ENCODE measurements at regions not wholly inside any gene's neighbourhood (a gene's known extent, or its start where the extent isn't known, plus 50 kb on each side); places are given as distances from the start of the nearest gene placed in this dataset.

DNA sequence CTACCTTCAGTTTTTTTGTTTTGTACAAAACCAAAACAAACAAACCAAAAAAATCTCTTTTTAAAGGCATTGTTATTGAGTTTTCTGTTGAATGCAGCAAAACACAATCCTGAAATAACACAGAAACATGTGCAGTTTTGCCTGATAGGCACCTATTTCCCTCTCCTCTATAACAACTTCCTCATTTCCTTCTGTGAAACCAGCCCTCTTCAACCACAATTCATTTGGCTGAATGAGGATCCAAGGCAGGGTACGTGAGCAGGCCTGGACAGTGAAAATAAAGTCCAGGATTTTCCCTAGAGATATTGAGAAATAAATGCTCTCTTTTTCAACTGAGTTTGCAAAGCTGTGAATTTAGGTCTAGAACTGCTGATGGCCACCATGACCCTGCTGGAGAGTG, 134.8 kb upstream of the LARP1 start:
- Histone ChIP-seq H4K20me1 (ENCODE audit: insufficient read depth) (no peaks in the 10 kb centered on the region), H3K4me2 (ENCODE audit: low read length) (no peak overlapping the region), H3K9me2 (ENCODE audit: insufficient read depth, low read length) (no peaks in the 10 kb centered on the region), H3K9ac (ENCODE audit: low read length) (no peak overlapping the region), H3K27ac (ENCODE audit: low read length) (no peak overlapping the region), H3K27me3 (ENCODE audit: insufficient read depth, low read depth, low read length) (no peaks in the 10 kb centered on the region), H3K36me3 (ENCODE audit: insufficient read depth, low read length) (no peaks in the 10 kb centered on the region), H3K4me3 (ENCODE audit: low read length) (no peak overlapping the region), H3K9me3 (ENCODE audit: low read length) (no peaks in the 10 kb centered on the region), H3K79me2 (replicated peaks; ENCODE audit: insufficient read depth, low read length) (no peaks in the 10 kb centered on the region), H2AFZ (ENCODE audit: low read depth, low read length) (no peak overlapping the region), H3F3A (ENCODE audit: insufficient read depth, low read length, poor library complexity, severe bottlenecking) (no peaks in the 10 kb centered on the region)
- TF ChIP-seq TAF1 (IDR thresholded peaks at IDR 0.05; ENCODE audit: low read depth), result no peak
- TF ChIP-seq RAD21 (conservative IDR thresholded peaks at IDR 0.05), result no peak
- TF ChIP-seq CTCF (IDR thresholded peaks at IDR 0.05; ENCODE audit: poor library complexity, severe bottlenecking), result no peak
- TF ChIP-seq POLR2AphosphoS5 (IDR thresholded peaks at IDR 0.05), result no peak
- TF ChIP-seq EP300 (conservative IDR thresholded peaks at IDR 0.05; ENCODE audit: poor library complexity, severe bottlenecking), result no peak
- TF ChIP-seq EZH2 (IDR thresholded peaks at IDR 0.05; ENCODE audit: borderline replicate concordance, insufficient read depth, low read length, poor library complexity, severe bottlenecking), result no peak
- TF ChIP-seq SMC3 (conservative IDR thresholded peaks at IDR 0.05; ENCODE audit: poor library complexity), result no peak
- TF ChIP-seq, protein P1, sequence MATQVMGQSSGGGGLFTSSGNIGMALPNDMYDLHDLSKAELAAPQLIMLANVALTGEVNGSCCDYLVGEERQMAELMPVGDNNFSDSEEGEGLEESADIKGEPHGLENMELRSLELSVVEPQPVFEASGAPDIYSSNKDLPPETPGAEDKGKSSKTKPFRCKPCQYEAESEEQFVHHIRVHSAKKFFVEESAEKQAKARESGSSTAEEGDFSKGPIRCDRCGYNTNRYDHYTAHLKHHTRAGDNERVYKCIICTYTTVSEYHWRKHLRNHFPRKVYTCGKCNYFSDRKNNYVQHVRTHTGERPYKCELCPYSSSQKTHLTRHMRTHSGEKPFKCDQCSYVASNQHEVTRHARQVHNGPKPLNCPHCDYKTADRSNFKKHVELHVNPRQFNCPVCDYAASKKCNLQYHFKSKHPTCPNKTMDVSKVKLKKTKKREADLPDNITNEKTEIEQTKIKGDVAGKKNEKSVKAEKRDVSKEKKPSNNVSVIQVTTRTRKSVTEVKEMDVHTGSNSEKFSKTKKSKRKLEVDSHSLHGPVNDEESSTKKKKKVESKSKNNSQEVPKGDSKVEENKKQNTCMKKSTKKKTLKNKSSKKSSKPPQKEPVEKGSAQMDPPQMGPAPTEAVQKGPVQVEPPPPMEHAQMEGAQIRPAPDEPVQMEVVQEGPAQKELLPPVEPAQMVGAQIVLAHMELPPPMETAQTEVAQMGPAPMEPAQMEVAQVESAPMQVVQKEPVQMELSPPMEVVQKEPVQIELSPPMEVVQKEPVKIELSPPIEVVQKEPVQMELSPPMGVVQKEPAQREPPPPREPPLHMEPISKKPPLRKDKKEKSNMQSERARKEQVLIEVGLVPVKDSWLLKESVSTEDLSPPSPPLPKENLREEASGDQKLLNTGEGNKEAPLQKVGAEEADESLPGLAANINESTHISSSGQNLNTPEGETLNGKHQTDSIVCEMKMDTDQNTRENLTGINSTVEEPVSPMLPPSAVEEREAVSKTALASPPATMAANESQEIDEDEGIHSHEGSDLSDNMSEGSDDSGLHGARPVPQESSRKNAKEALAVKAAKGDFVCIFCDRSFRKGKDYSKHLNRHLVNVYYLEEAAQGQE (IDR thresholded peaks at IDR 0.05; ENCODE audit: borderline replicate concordance), result no peak
- TF ChIP-seq MXI1 (conservative IDR thresholded peaks at IDR 0.05; ENCODE audit: poor library complexity, severe bottlenecking), result no peak

- Histone ChIP-seq H3F3A (ENCODE audit: insufficient read depth, low read length, poor library complexity, severe bottlenecking) (no peaks in the 10 kb centered on the region), H3K27me3 (ENCODE audit: insufficient read depth, low read depth, low read length) (no peaks in the 10 kb centered on the region)
- no peak for TF ChIP-seq EP300 (conservative IDR thresholded peaks at IDR 0.05; ENCODE audit: poor library complexity, severe bottlenecking)
- TF ChIP-seq, protein P1 (IDR thresholded peaks at IDR 0.05; ENCODE audit: borderline replicate concordance), result no peak
- TF ChIP-seq POLR2AphosphoS5 (IDR thresholded peaks at IDR 0.05), result no peak
- no peak for TF ChIP-seq CTCF (IDR thresholded peaks at IDR 0.05; ENCODE audit: poor library complexity, severe bottlenecking)
- TF ChIP-seq EZH2 (IDR thresholded peaks at IDR 0.05; ENCODE audit: borderline replicate concordance, insufficient read depth, low read length, poor library complexity, severe bottlenecking), result no peak
Measured at GRCh38 chr5:154618696-154619095, 136.5 kb upstream of the LARP1 start.

More at GRCh38 chr5:154618696-154619095, 136.5 kb upstream of the LARP1 start:
- Histone ChIP-seq H3K9me3 (ENCODE audit: low read length) (no peaks in the 10 kb centered on the region), H4K20me1 (ENCODE audit: insufficient read depth) (no peaks in the 10 kb centered on the region), H2AFZ (ENCODE audit: low read depth, low read length) (no peak overlapping the region), H3K4me3 (ENCODE audit: low read length) (no peak overlapping the region), H3K36me3 (ENCODE audit: insufficient read depth, low read length) (no peaks in the 10 kb centered on the region), H3K9me2 (ENCODE audit: insufficient read depth, low read length) (no peaks in the 10 kb centered on the region), H3K27ac (ENCODE audit: low read length) (no peak overlapping the region), H3K79me2 (replicated peaks; ENCODE audit: insufficient read depth, low read length) (no peaks in the 10 kb centered on the region), H3K9ac (ENCODE audit: low read length) (no peak overlapping the region), H3K4me2 (ENCODE audit: low read length) (no peak overlapping the region)
